GM12878 (cell line): ENCODE measurements at regions not wholly inside any gene's neighbourhood (a gene's known extent, or its start where the extent isn't known, plus 50 kb on each side); places are given as distances from the start of the nearest gene placed in this dataset.

Experiments used
- ATAC-seq: fragments of 200-7000 bp; cut with Tn5 transposase; 3 replicates; pipeline ENCODE4 v1.9.1; 2020; ENCODE audit warnings: mild to moderate bottlenecking, moderate library complexity
- BruUV-seq: library from RNA; stranded (reverse); fragments of 400-500 nt; replicated peaks from 2 replicates; lab custom pipeline; 2021; lab: Mats Ljungman, UMichigan
- CTCF ChIA-PET: fragments of 300-600 bp; sonication (Branson Sonifier 250); formaldehyde crosslinking; extraction: SDS; loops from one replicate; lab custom pipeline; 2021; ENCODE audit warnings: inconsistent platforms; lab: Yijun Ruan, JAX
- POLR2A ChIA-PET: fragments of 350-600 bp; formaldehyde crosslinking; extraction: SDS; loops from one replicate; lab custom pipeline; 2021; ENCODE audit warnings: inconsistent platforms; lab: Charles Lee
- RAD21 ChIA-PET: fragments of 300-600 bp; sonication (Branson Sonifier 250); formaldehyde crosslinking; loops from one replicate; lab custom pipeline; 2023; ENCODE audit warnings: antibody characterized with exemption; ENCODE audit not compliant: unreplicated experiment; lab: Charles Lee
- SMC1A ChIA-PET: fragments of 300-600 bp; sonication (Branson Sonifier 250); formaldehyde crosslinking; loops from one replicate; lab custom pipeline; 2023; ENCODE audit not compliant: unreplicated experiment, uncharacterized antibody; lab: Charles Lee
- DNase-seq: peaks from one replicate; pipeline ENCODE4 v3.0.0-alpha.2; 2011; ENCODE audit warnings: low read depth, low spot score
- FAIRE-seq: peaks from 3 replicates; lab custom pipeline; 2011; peaks lifted over from hg19 to GRCh38; lab: Jason Lieb, UNC
- H2AFZ ChIP-seq: 2 replicates; pipeline ENCODE4 v1.6.0; 2011; ENCODE audit warnings: low read depth, low read length, control low read depth; ENCODE audit not compliant: control insufficient read depth
- H3K27ac ChIP-seq: 2 replicates; pipeline ENCODE4 v1.5.1; 2011; ENCODE audit warnings: control low read depth; ENCODE audit not compliant: control insufficient read depth, insufficient read depth
- H3K27me3 ChIP-seq, 2 experiments: replicated peaks in 1 of 2; 2 replicates each; pipeline versions ENCODE4 v1.6.0 to v1.6.1; 2011; ENCODE audit warnings: low read length in 1 of 2; ENCODE audit not compliant: control insufficient read depth in 2 of 2, insufficient read depth in 2 of 2
- H3K36me3 ChIP-seq, 2 experiments: 2 replicates each; pipeline ENCODE4 v1.5.1; 2011; ENCODE audit warnings: low read length in 1 of 2; ENCODE audit not compliant: control insufficient read depth in 2 of 2, insufficient read depth in 2 of 2
- H3K4me1 ChIP-seq: 2 replicates; pipeline ENCODE4 v1.6.1; 2011; ENCODE audit warnings: mild to moderate bottlenecking, low read length, moderate library complexity, mixed read lengths; ENCODE audit not compliant: control insufficient read depth, insufficient read depth
- H3K4me2 ChIP-seq: 2 replicates; pipeline ENCODE4 v1.6.0; 2011; ENCODE audit warnings: control low read depth; ENCODE audit not compliant: control insufficient read depth, insufficient read depth
- H3K4me3 ChIP-seq: fragments of 200-600 bp; sonication (generic); 2 replicates; pipeline ENCODE4 v1.5.1; 2016
- H3K79me2 ChIP-seq: 2 replicates; pipeline ENCODE4 v1.6.0; 2011; ENCODE audit warnings: low read length; ENCODE audit not compliant: control insufficient read depth, insufficient read depth
- H3K9ac ChIP-seq: 2 replicates; pipeline ENCODE4 v1.8.0; 2011; ENCODE audit warnings: low read length, control low read depth, mixed read lengths; ENCODE audit not compliant: control insufficient read depth, insufficient read depth
- H3K9me3 ChIP-seq: replicated peaks from 3 replicates; pipeline ENCODE4 v1.5.1; 2011; ENCODE audit warnings: mild to moderate bottlenecking, low read length; ENCODE audit not compliant: control insufficient read depth, insufficient read depth
- H4K20me1 ChIP-seq: 2 replicates; pipeline ENCODE4 v1.6.0; 2011; ENCODE audit not compliant: control insufficient read depth, insufficient read depth
- ETV6 ChIP-seq, 2 experiments: fragments of 450-650 bp in 1 of 2; IDR thresholded peaks in 1 of 2; conservative IDR thresholded peaks in 1 of 2; 2 replicates each; pipeline ENCODE4 v1.6.1; 2014; ENCODE audit warnings: antibody characterized with exemption in 1 of 2, borderline replicate concordance in 1 of 2, low read depth in 1 of 2, mild to moderate bottlenecking in 1 of 2, moderate library complexity in 1 of 2
- NFXL1 ChIP-seq: fragments of 450-650 bp; IDR thresholded peaks from 2 replicates; pipeline ENCODE4 v1.6.1; 2017; ENCODE audit warnings: antibody characterized with exemption, mild to moderate bottlenecking, borderline replicate concordance
- ZBTB33 ChIP-seq: fragments of 450-650 bp; IDR thresholded peaks from 2 replicates; pipeline ENCODE4 v1.6.1; 2017; ENCODE audit warnings: mild to moderate bottlenecking
- WGBS: methylation state at CpG from one replicate; pipeline ENCODE4 v1.1.6; 2016; ENCODE audit warnings: low lambda C conversion rate; ENCODE audit not compliant: insufficient replicate concordance, insufficient coverage; ENCODE audit errors: missing lambda C conversion rate; 5-methylcytosine and 5-hydroxymethylcytosine counted together
- in situ Hi-C: fragments of 300-500 bp; cut with MboI; formaldehyde crosslinking; loops from 9 replicates; pipeline ENCODE4 v1.14.3; 2018; ENCODE audit warnings: mixed read lengths
- intact Hi-C: fragments of 100-400 bp; cut with micrococcal nuclease; formaldehyde crosslinking; loops from one replicate; pipeline ENCODE4 v1.14.2; 2022; ENCODE audit not compliant: unreplicated experiment

- no peak for DNase-seq
- SMC1A ChIA-PET, result interaction anchor here (0.6 to 1.3 kb wide), 3 partner anchors 10 to 217 kb away, joined by 3 read pairs; no protein-coding TSS in a partner anchor
- Histone ChIP-seq H3K27ac (no peak overlapping the region), H2AFZ (no peak overlapping the region), H3K4me2 (no peak overlapping the region), H3K79me2 (no peaks in the 10 kb centered on the region), H3K9me3 (no peaks in the 10 kb centered on the region), H4K20me1 (no peaks in the 10 kb centered on the region), H3K9ac (no peak overlapping the region), H3K4me1 (peaks cover 32% of the 10 kb centered on the region), H3K4me3 (no peak overlapping the region), H3K36me3 (no peaks in the 10 kb centered on the region), H3K27me3 (no peaks in the 10 kb centered on the region)
- BruUV-seq, result no TSS peak
- TF ChIP-seq ETV6 (conservative IDR thresholded peaks at IDR 0.05 in 1 of 2, IDR thresholded peaks at IDR 0.05 in 1 of 2; ENCODE audit: borderline replicate concordance in 1 of 2, low read depth in 1 of 2) (peak in 1 of 2 experiments; percentile 53; a peak in 1 of 4 replicates), ZBTB33 (no peak; the same call in 1 of the 2 replicates), NFXL1 (peak; percentile 22; the same call in 1 of the 2 replicates)
- in situ Hi-C loops, result no loop called here
- FAIRE-seq, result no peak
- no peak for ATAC-seq
- POLR2A ChIA-PET, result interaction anchor here (0.6 to 1.1 kb wide), 5 partner anchors 10 to 218 kb away, joined by 3 to 6 read pairs (median 3); no protein-coding TSS in a partner anchor
- RAD21 ChIA-PET, result interaction anchor here (1.0 to 1.6 kb wide), 2 partner anchors 17 to 25 kb away, joined by 3 to 5 read pairs; no protein-coding TSS in a partner anchor
- CTCF ChIA-PET, result interaction anchor here (1.2 kb wide), 1 partner anchor 51 kb away, joined by 3 read pairs; no protein-coding TSS in a partner anchor
- intact Hi-C loops, result no loop called here
- WGBS, result 77% methylated on average over 17 of the region's 17 CpGs
These were observed 118.8 kb upstream of the ZNF217 start for GRCh38 chr20:53712212-53712977.
